Ramos (cell line): ENCODE measurements at regions not wholly inside any gene's neighbourhood (a gene's known extent, or its start where the extent isn't known, plus 50 kb on each side); places are given as distances from the start of the nearest gene placed in this dataset.

ENCODE experiments used
- in situ Hi-C: fragments of 300-500 bp; cut with MboI; formaldehyde crosslinking; loops from one replicate; pipeline ENCODE4 v1.14.3; 2022; ENCODE audit warnings: low sequenced_read_pairs; ENCODE audit not compliant: unreplicated experiment

- in situ Hi-C loops: no loop called here
These were observed 56.0 kb downstream of the PLK2 start for GRCh38 chr5:58403822-58404433.

GRCh38 chr5:58401701-58402100, 58.2 kb downstream of the PLK2 start:
- in situ Hi-C loops: no loop called here

- in situ Hi-C loops: no loop called here
These were observed 59.1 kb downstream of the PLK2 start for GRCh38 chr5:58400737-58401136.

DNA sequence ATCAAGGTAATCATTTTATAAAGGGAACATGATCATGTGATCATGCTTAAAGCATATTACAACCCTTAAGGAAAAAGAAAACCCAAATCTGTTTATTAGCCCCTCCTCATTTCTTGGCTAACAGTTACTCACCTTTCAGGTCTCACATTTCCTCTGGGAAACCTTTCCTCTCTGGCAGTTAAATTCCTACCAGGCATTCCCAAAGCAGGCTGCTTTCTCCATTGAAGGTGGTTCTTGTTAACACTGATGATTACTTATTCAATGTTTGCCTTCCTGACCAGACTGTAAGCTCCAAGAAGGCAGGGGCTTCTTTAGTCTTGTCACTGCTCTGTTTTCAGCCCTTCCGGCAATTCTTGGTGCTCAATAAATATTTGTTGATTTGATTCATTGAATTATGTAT, 59.9 kb downstream of the PLK2 start:
- in situ Hi-C loops: no loop called here

DNA sequence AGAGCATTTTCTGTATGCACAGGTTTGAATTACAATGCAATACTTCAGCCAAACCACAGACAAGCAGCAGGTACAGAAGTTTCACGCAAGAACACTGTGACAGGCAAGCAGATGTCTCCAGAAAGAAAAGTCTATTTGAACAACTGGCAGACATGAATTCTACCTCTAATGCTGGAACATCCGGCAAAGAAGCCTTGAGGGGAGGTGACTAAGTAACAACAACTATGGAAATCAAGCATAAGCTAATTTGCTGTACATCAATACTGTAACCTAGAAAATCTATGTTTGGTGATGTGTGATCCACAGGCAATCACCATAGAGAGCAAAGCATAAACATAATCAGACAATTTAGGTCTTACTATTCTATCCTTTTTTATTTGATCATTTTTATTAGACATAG, 65.5 kb downstream of the PLK2 start:
- in situ Hi-C loops: no loop called here

DNA sequence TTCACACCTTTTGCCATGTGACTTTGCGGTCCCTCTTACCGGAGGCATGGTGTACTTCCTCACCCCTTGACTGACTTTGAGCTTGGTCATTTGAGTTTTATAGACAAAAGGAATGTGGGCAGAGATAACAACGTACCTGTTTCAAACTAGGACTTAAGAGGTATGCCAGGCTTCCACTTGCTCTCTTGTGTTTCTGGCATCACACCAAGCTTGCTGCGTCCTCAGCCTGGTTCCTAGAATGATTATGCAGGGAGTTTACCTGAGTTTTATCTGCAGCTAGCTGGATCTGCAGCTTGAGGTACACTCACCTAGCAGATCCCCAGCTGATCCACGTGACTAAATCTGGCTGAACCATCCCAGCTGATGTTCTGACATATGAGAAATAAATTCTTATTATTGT, 66.2 kb downstream of the PLK2 start:
- in situ Hi-C loops: no loop called here

DNA sequence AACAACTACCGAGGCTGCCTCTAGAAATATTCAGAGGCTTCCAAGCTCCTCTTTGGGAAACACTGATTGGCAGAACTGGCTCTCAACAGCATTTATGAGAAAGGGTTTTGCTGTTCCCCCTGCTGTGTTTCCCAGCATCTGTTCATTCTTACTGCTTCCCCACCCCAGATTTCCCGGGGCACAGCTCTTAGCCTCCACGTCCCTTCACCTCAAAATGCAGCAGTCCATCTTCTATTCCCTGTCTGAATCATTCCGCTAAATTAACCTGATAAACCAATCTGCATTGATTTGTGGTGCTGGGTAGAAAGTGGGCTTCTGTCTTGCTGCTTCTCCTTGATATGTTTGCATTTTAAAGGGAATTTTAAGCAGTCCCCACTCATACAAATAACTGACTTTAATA, 67.4 kb downstream of the PLK2 start:
- in situ Hi-C loops: no loop called here

- in situ Hi-C loops: no loop called here
These were observed 76.4 kb downstream of the PLK2 start for GRCh38 chr5:58383448-58383847.

DNA sequence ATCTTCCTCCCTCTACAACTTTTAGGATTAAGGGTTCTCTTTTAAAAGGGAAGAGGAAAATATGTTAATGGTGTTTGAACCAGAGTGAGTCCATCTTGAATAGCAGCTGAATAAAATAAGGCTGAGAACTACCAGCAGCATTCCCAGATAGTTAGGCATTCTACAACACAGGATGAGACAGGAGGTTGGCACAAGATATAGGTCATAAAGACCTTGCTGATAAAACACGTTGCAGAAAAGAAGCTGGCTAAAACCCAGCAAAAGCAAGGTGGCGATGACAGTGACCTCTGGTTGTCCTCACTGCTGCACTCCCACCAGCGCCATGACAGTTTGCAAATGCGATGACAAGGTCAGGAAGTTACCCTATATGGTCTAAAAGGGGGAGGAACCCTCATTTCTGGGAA, 77.8 kb downstream of the PLK2 start:
- in situ Hi-C loops: no loop called here

DNA sequence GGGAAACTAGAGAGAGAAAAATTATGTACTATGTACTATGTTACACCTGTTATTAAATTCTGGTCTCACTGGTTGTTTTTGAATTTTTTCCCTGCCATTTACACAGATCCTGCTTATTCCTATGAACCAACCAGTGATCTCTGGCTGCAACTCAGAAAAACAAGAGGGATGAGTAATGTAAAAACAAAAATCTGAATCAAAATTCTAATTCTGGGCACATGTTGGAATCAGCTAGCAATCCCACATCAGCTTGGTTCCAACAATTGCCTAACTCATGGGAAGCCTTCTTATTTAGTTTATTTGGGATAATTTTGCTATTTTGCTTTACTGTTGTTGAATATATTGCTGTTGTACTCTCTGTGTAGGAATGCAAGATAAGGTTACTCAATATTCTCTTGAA, 78.3 kb downstream of the PLK2 start:
- in situ Hi-C loops: no loop called here

- in situ Hi-C loops: no loop called here
These were observed 79.2 kb downstream of the PLK2 start for GRCh38 chr5:58380655-58381054.

GRCh38 chr5:58378613-58379390, 81.1 kb downstream of the PLK2 start:
- in situ Hi-C loops: no loop called here

GRCh38 chr5:58370606-58371005, 89.3 kb downstream of the PLK2 start:
- in situ Hi-C loops: no loop called here

DNA sequence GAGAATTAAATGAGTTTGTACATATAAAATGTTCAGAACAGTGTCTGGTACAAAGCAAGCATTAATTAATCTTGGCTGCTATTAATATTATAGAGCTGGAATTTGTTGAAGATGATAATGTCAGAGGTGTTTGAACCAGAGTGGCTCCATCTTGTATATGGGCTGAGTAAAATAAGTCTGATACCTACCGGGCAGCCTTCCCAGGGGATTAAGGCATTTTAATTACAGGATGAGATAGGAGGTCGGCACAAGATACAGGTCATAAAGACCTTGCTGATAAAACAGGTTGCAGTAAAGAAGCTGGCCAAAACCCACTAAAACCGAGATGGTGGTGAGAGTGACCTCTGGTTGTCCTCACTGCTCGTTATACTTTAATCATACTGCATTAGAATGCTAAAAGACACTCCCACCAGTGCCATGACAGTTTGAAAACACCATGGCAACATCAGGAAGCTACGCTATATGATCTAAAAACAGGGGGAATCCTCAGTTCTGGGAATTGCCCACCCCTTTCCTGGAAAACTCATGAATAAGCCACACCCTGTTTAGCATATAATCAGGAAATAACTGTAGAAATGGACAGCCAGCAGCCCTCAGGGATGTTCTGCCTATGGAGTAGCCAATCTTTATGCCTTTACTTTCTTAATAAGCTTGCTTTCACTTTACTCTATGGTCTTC, 90.2 kb downstream of the PLK2 start:
- in situ Hi-C loops: no loop called here

GRCh38 chr5:58366461-58366860, 93.4 kb downstream of the PLK2 start:
- in situ Hi-C loops: no loop called here

- in situ Hi-C loops: no loop called here
These were observed 94.1 kb downstream of the PLK2 start for GRCh38 chr5:58365791-58366190.

- in situ Hi-C loops: no loop called here
These were observed 96.2 kb downstream of the PLK2 start for GRCh38 chr5:58363461-58364249.

- in situ Hi-C loops: no loop called here
These were observed 97.8 kb downstream of the PLK2 start for GRCh38 chr5:58362135-58362534.

DNA sequence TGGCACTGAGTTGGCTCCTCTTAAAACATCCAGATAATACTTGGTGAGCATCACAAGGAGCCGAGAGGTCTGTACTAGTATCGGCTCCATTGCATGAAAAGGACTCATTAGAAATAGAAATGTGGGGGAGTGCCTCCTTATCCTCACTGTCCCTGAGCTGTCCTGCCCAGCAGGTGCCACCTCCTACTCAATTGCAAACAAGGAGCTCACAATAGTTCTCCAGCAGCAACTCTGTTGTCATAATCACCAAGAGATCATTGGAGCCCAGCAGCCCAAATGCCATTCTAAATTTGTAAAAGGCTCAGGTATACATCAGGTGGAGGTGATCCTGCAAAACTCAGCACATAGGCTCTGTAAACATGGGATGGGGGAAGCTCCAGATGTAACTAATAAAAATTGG, 99.1 kb downstream of the PLK2 start:
- in situ Hi-C loops: no loop called here

DNA sequence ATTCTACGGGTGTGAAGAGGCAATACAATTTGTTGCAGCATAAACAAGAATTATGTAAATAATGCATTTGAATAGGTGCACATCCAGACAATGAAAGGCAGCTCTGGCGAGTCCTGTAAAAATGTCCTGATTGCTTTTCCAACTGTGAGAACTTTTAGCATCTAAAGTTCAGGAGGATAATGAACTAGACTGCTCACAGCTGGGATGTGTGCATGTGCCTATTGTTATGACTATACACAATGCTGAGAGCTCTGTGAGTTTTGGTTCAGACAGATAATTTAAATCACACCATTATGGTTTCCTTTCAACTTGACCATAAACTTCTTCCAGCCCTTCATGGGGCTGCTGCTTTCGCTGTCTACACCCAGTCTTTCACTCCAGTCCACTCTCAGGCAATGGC, 99.9 kb downstream of the PLK2 start:
- in situ Hi-C loops: no loop called here
